IPS DF 4.7 (cell line): ENCODE measurements at regions not wholly inside any gene's neighbourhood (a gene's known extent, or its start where the extent isn't known, plus 50 kb on each side); places are given as distances from the start of the nearest gene placed in this dataset.

Source experiments
- DNase-seq: peaks from one replicate; pipeline ENCODE4 v3.0.0-alpha.2; 2013; ENCODE audit warnings: low spot score; ENCODE audit errors: extremely low read depth

- DNase-seq: no peak
These were observed 175.5 kb upstream of the CELF4 start for GRCh38 chr18:37741032-37741623.

GRCh38 chr18:37734406-37734805, 168.8 kb upstream of the CELF4 start:
- no peak for DNase-seq

GRCh38 chr18:37729716-37730115, 164.1 kb upstream of the CELF4 start:
- no peak for DNase-seq

- no peak for DNase-seq
These were observed 158.6 kb upstream of the CELF4 start for GRCh38 chr18:37724206-37724605.

- no peak for DNase-seq
These were observed 156.2 kb upstream of the CELF4 start for GRCh38 chr18:37721544-37722522.

- no peak for DNase-seq
These were observed 155.1 kb upstream of the CELF4 start for GRCh38 chr18:37720663-37721062.

- no peak for DNase-seq
These were observed 152.1 kb upstream of the CELF4 start for GRCh38 chr18:37717656-37718055.

- DNase-seq: no peak
These were observed 151.5 kb upstream of the CELF4 start for GRCh38 chr18:37717098-37717497.

GRCh38 chr18:37716106-37716735, 150.6 kb upstream of the CELF4 start:
- DNase-seq: no peak

GRCh38 chr18:37714691-37715090, 149.1 kb upstream of the CELF4 start:
- DNase-seq: no peak

GRCh38 chr18:37712776-37713175, 147.2 kb upstream of the CELF4 start:
- DNase-seq: no peak

GRCh38 chr18:37711766-37712505, 146.3 kb upstream of the CELF4 start:
- no peak for DNase-seq

- no peak for DNase-seq
These were observed 145.1 kb upstream of the CELF4 start for GRCh38 chr18:37710726-37711125.

GRCh38 chr18:37709740-37710139, 144.1 kb upstream of the CELF4 start:
- DNase-seq: no peak

GRCh38 chr18:37705016-37705415, 139.4 kb upstream of the CELF4 start:
- no peak for DNase-seq

- no peak for DNase-seq
These were observed 137.2 kb upstream of the CELF4 start for GRCh38 chr18:37702841-37703240.

GRCh38 chr18:37701967-37702366, 136.4 kb upstream of the CELF4 start:
- no peak for DNase-seq

GRCh38 chr18:37698508-37699040, 133.0 kb upstream of the CELF4 start:
- peak; percentile 30 for DNase-seq

- no peak for DNase-seq
These were observed 128.9 kb upstream of the CELF4 start for GRCh38 chr18:37694516-37694915.

- no peak for DNase-seq
These were observed 125.6 kb upstream of the CELF4 start for GRCh38 chr18:37691162-37691561.

- no peak for DNase-seq
These were observed 124.2 kb upstream of the CELF4 start for GRCh38 chr18:37689841-37690240.
